OCI-LY1 (cell line): ENCODE measurements at regions not wholly inside any gene's neighbourhood (a gene's known extent, or its start where the extent isn't known, plus 50 kb on each side); places are given as distances from the start of the nearest gene placed in this dataset.
"Not testable (repeated sequence)": the region's sequence is repeated elsewhere in the genome, so short reads cannot be mapped to it uniquely, and the experiment has no call there.

Source experiments
- H2AFZ ChIP-seq: fragments of 200-600 bp; sonication (generic), shearing (Covaris generic); 2 replicates; pipeline ENCODE4 v1.6.0; 2014; ENCODE audit warnings: antibody characterized with exemption, mild to moderate bottlenecking, low read length
- H3F3A ChIP-seq: fragments of 200-600 bp; sonication (generic), shearing (Covaris generic); 2 replicates; pipeline ENCODE4 v1.6.0; 2014; ENCODE audit warnings: mild to moderate bottlenecking, antibody characterized with exemption, low read length, moderate library complexity; ENCODE audit not compliant: insufficient read depth
- H3K27ac ChIP-seq: fragments of 200-600 bp; sonication (generic); 2 replicates; pipeline ENCODE4 v1.5.1; 2014; ENCODE audit warnings: low read length, mixed run types, mild to moderate bottlenecking, low read depth; ENCODE audit not compliant: poor library complexity, severe bottlenecking
- H3K27me3 ChIP-seq: fragments of 200-600 bp; sonication (generic); 2 replicates; pipeline ENCODE4 v1.6.0; 2014; ENCODE audit warnings: antibody characterized with exemption, mild to moderate bottlenecking, low read length, moderate library complexity; ENCODE audit not compliant: insufficient read depth
- H3K36me3 ChIP-seq: fragments of 200-600 bp; sonication (generic); 2 replicates; pipeline ENCODE4 v1.6.1; 2014; ENCODE audit warnings: mild to moderate bottlenecking, antibody characterized with exemption, low read length, moderate library complexity, mixed read lengths; ENCODE audit not compliant: insufficient read depth
- H3K4me1 ChIP-seq: fragments of 200-600 bp; sonication (generic); 2 replicates; pipeline ENCODE4 v1.5.1; 2014; ENCODE audit warnings: mild to moderate bottlenecking, low read length, moderate library complexity; ENCODE audit not compliant: insufficient read depth, severe bottlenecking
- H3K4me2 ChIP-seq: fragments of 200-600 bp; sonication (generic), shearing (Covaris generic); 2 replicates; pipeline ENCODE4 v1.6.1; 2014; ENCODE audit warnings: low read length
- H3K4me3 ChIP-seq: fragments of 200-600 bp; sonication (generic); 2 replicates; pipeline ENCODE4 v1.5.1; 2014; ENCODE audit warnings: low read length, low read depth, mild to moderate bottlenecking, mixed read lengths; ENCODE audit not compliant: poor library complexity, severe bottlenecking
- H3K79me2 ChIP-seq: fragments of 200-600 bp; shearing (Covaris generic); 2 replicates; pipeline ENCODE4 v1.6.1; 2016; ENCODE audit warnings: mixed run types, low read length, mixed read lengths; ENCODE audit not compliant: insufficient read depth
- H3K9ac ChIP-seq: fragments of 200-600 bp; sonication (generic), shearing (Covaris generic); 2 replicates; pipeline ENCODE4 v1.6.1; 2014; ENCODE audit warnings: mild to moderate bottlenecking, low read length, mixed read lengths
- H3K9me2 ChIP-seq: fragments of 200-600 bp; sonication (generic), shearing (Covaris generic); 2 replicates; pipeline ENCODE4 v1.6.1; 2014; ENCODE audit warnings: low read depth, mild to moderate bottlenecking, low read length, mixed read lengths
- H3K9me3 ChIP-seq: fragments of 200-600 bp; shearing (Covaris generic); 2 replicates; pipeline ENCODE4 v1.6.1; 2014; ENCODE audit warnings: low read length, mixed read lengths
- H4K20me1 ChIP-seq: fragments of 200-600 bp; sonication (generic), shearing (Covaris generic); 2 replicates; pipeline ENCODE4 v1.6.0; 2016; ENCODE audit warnings: mild to moderate bottlenecking, low read length; ENCODE audit not compliant: insufficient read depth
- EZH2 ChIP-seq: fragments of 200-600 bp; sonication (generic), shearing (Covaris generic); IDR thresholded peaks from 2 replicates; pipeline ENCODE4 v1.8.0; 2017; ENCODE audit warnings: borderline replicate concordance, mixed run types, mild to moderate bottlenecking, antibody characterized with exemption, low read length, moderate library complexity, mixed read lengths
- TF ChIP-seq, protein P1 (sequence below): fragments of 200-600 bp; sonication (generic), shearing (Covaris generic); IDR thresholded peaks from 2 replicates; pipeline ENCODE4 v1.5.1; 2017; ENCODE audit warnings: mild to moderate bottlenecking, antibody characterized with exemption, low read length, moderate library complexity, mixed read lengths

GRCh38 chr22:48717076-48717810 is 1110.4 kb downstream of the BRD1 start:
- H4K20me1 ChIP-seq: no peaks in the 10 kb centered on the region
- no peak overlapping the region for H3K9ac ChIP-seq
- no peak overlapping the region for H3K4me2 ChIP-seq
- no peaks in the 10 kb centered on the region for H3K79me2 ChIP-seq
- no peak for TF ChIP-seq EZH2
- TF ChIP-seq, protein P1, sequence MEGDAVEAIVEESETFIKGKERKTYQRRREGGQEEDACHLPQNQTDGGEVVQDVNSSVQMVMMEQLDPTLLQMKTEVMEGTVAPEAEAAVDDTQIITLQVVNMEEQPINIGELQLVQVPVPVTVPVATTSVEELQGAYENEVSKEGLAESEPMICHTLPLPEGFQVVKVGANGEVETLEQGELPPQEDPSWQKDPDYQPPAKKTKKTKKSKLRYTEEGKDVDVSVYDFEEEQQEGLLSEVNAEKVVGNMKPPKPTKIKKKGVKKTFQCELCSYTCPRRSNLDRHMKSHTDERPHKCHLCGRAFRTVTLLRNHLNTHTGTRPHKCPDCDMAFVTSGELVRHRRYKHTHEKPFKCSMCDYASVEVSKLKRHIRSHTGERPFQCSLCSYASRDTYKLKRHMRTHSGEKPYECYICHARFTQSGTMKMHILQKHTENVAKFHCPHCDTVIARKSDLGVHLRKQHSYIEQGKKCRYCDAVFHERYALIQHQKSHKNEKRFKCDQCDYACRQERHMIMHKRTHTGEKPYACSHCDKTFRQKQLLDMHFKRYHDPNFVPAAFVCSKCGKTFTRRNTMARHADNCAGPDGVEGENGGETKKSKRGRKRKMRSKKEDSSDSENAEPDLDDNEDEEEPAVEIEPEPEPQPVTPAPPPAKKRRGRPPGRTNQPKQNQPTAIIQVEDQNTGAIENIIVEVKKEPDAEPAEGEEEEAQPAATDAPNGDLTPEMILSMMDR: no peak
- no peaks in the 10 kb centered on the region for H3K36me3 ChIP-seq
- no peaks in the 10 kb centered on the region for H3K4me1 ChIP-seq
- H3K27ac ChIP-seq: no peak overlapping the region
- H3K9me2 ChIP-seq: no peaks in the 10 kb centered on the region
- H3F3A ChIP-seq: no peaks in the 10 kb centered on the region
- no peaks in the 10 kb centered on the region for H3K9me3 ChIP-seq
- H3K4me3 ChIP-seq: no peak overlapping the region
- H3K27me3 ChIP-seq: no peaks in the 10 kb centered on the region; the same call in 1 of the 2 replicates
- H2AFZ ChIP-seq: no peak overlapping the region

DNA sequence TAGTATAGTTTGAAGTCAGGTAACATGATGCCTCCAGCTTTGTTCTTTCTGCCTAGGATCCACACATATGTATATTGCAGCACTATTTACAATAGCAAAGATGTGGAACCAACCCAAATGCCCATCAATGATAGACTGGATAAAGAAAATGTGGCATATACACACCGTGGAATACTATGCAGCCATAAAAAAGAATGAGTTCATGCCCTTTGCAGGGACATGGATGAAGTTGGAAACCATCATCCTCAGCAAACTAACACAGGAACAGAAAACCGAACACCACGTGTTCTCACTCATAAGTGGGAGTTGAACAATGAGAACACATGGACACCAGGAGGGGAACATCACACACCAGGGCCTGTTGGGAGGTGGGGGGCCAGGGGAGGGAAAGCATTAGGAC is 1111.5 kb downstream of the BRD1 start:
- not testable (repeated sequence) for H3K27ac ChIP-seq, H3K4me3 ChIP-seq, H3K27me3 ChIP-seq, H3K36me3 ChIP-seq, H3K4me2 ChIP-seq, H3K9me2 ChIP-seq, H3K9ac ChIP-seq, H3K79me2 ChIP-seq, H3K9me3 ChIP-seq, H3K4me1 ChIP-seq, H3F3A ChIP-seq, H4K20me1 ChIP-seq, H2AFZ ChIP-seq

GRCh38 chr22:48715511-48715910 is 1112.2 kb downstream of the BRD1 start:
- Histone ChIP-seq H3K27ac (no peak overlapping the region), H2AFZ (no peak overlapping the region), H3K4me3 (no peak overlapping the region), H3K9me3 (no peaks in the 10 kb centered on the region), H3K79me2 (no peaks in the 10 kb centered on the region), H4K20me1 (no peaks in the 10 kb centered on the region), H3K4me1 (no peaks in the 10 kb centered on the region), H3K36me3 (no peaks in the 10 kb centered on the region), H3K9me2 (no peaks in the 10 kb centered on the region), H3K9ac (no peak overlapping the region), H3K4me2 (no peak overlapping the region), H3F3A (no peaks in the 10 kb centered on the region), H3K27me3 (no peaks in the 10 kb centered on the region)
- TF ChIP-seq, protein P1: no peak
- TF ChIP-seq EZH2: no peak

DNA sequence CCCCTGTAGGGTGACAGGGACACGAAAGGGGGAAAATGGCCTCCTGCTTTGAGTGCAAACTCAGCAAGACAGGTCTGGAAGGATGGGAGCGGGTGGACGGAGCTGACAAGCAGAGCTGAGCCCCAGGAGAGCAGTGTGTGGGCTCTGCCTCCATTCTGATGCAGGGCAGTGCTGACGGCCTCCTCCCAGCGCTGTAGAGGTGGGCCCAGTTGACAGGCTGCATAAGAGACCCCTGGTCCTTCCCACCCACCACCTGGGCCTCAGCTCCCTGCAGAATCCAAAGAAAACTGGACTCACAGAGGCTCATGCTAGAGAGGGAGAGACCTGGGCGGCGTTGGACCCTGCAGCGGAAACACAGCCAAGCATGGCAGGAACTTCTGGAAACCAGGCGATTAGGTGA is 1113.4 kb downstream of the BRD1 start:
- H3K27ac ChIP-seq: no peak overlapping the region
- no peaks in the 10 kb centered on the region for H3K27me3 ChIP-seq
- H3K79me2 ChIP-seq: no peaks in the 10 kb centered on the region
- H3K9me3 ChIP-seq: no peaks in the 10 kb centered on the region
- H3K9ac ChIP-seq: no peak overlapping the region
- no peaks in the 10 kb centered on the region for H4K20me1 ChIP-seq
- no peak overlapping the region for H3K4me3 ChIP-seq
- H3F3A ChIP-seq: no peaks in the 10 kb centered on the region
- H2AFZ ChIP-seq: no peak overlapping the region
- TF ChIP-seq, protein P1: no peak
- H3K4me1 ChIP-seq: no peaks in the 10 kb centered on the region
- H3K9me2 ChIP-seq: no peaks in the 10 kb centered on the region
- no peak overlapping the region for H3K4me2 ChIP-seq
- H3K36me3 ChIP-seq: no peaks in the 10 kb centered on the region
